HG03159 (cell line): ENCODE measurements at regions not wholly inside any gene's neighbourhood (a gene's known extent, or its start where the extent isn't known, plus 50 kb on each side); places are given as distances from the start of the nearest gene placed in this dataset.

Experiments used
- ATAC-seq: cut with Tn5 transposase; IDR thresholded peaks from one replicate; pipeline ENCODE4 v1.9.1; 2021; ENCODE audit warnings: mild to moderate bottlenecking, moderate library complexity; ENCODE audit not compliant: unreplicated experiment

DNA sequence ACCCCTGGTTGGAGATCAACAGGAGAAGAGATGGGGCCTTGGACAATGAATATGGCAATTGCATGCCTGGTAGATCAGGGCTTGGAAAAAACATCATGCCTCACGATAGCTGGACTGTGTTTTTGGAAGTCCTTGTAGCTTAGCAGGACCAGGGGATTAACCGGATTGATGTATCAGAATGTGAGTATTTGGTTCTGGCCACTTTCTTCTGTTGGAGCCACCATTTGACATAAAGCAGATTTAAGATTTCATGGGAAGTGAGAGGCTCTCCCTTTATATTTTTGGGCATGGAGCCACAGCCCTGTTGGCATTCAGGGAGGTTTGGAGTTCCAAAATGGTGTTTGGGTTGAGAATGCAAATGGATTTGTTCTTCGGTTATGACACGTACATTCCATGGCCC lies 424.7 kb upstream of the MAF start:
- no peak for ATAC-seq

- ATAC-seq = no peak
Measured at GRCh38 chr16:80024443-80024842, 423.9 kb upstream of the MAF start.

- ATAC-seq = no peak
Measured at GRCh38 chr16:80023865-80024264, 423.3 kb upstream of the MAF start.

DNA sequence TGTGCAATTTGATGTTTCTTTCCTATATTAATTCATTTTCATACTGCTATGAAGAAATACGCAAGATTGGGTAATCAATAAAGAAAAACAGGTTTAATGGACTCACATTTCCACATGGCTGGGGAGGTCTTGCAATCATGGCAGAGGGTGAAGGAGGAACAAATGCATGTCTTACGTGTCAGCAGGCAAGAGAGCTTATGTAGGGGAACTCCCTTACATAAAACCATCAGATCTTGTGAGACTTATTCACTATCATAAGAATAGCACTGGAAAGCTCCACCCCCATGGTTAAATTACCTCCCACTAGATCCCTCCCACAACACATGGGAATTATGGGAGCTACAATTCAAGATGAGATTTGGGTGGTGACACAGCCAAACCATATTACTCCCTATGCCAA lies 418.9 kb upstream of the MAF start:
- ATAC-seq = no peak

DNA sequence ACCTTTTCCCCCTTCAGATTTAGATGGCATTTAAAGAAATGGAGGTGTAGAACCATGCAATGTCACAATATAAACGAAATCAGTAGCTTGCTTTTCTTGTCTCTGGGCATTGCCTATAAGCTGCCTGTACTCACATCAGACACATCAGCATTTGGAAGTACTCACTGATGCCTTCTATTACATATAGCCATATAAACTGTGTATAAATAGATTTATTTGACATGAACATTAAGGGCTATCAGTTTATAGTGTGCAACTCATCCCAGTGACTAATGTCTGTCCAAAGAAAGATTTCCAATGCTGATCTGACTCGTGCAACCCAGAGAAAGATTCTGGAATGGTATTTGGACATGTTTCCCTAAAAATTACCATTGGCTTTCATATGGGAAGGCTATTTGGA lies 417.9 kb upstream of the MAF start:
- no peak for ATAC-seq

GRCh38 chr16:80016731-80017326 lies 416.3 kb upstream of the MAF start:
- ATAC-seq = no peak

GRCh38 chr16:80015566-80015965 lies 415.0 kb upstream of the MAF start:
- ATAC-seq = no peak

DNA sequence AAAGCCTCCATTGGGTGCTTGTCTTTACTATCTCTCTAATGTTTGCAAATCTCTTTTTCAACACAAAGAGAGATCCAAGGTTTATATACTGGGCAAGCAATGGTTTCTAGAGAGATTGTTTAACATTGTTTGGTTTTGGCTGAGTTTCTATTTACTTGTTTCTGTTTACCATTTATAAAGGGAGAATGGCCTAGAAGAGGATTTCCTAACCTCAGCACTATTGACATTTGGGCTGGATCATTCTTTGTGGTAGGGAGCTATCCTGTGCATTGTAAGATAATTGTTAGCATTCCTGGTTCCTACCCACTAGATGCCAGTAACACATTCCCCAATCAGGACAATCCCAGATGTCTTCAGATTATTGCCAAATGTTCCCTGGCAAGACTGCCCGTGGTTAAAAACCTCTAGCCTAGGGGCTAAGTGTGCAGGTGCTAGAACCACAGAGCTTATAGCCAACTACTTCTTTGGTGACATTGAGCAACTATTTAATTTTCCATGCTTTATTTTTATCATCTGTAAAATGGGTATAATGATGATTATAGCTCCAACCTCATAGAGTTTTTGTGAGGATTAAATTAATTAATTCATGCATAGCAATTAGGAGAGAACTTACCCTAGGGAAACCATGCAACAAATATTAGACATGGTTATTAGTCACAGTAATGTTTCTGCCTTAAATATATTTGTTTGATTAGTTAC lies 413.9 kb upstream of the MAF start:
- ATAC-seq = no peak

- ATAC-seq = no peak
Measured at GRCh38 chr16:80012586-80012985, 412.0 kb upstream of the MAF start.

DNA sequence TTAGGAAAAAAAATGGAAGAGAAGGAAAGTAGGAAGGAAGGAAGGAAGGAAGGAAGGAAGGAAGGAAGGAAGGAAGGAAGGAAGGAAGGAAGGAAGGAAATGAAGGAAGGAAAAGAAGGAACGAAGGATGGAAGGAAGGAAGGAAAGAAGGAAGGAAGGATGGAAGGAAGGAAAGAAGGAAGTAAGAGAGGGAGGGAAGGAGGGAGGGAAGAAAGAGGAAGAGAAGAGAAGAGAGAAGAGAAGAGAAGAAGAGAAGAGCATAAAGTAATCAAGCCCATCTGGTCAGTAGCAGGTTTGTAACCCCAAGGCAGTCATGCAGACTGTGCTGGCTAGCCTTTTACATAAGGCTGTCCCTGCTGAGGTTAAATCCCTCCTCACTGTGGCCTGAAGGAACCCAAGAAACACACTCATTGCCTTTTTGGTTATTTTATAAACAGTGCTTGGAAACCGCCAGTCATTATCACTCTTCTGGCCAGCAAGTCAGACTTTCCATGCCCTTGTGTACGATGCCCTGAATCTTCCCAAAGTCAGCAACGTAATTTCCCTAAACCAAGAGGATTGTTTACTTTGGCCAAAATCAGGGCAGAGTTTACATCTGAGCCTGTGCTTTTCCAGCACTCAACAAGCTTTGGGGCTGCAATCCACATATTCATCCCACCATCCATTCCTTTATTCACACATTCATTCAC lies 409.6 kb upstream of the MAF start:
- no peak for ATAC-seq

GRCh38 chr16:80008857-80009256 lies 408.3 kb upstream of the MAF start:
- ATAC-seq = no peak

GRCh38 chr16:80007231-80007630 lies 406.7 kb upstream of the MAF start:
- ATAC-seq = no peak

DNA sequence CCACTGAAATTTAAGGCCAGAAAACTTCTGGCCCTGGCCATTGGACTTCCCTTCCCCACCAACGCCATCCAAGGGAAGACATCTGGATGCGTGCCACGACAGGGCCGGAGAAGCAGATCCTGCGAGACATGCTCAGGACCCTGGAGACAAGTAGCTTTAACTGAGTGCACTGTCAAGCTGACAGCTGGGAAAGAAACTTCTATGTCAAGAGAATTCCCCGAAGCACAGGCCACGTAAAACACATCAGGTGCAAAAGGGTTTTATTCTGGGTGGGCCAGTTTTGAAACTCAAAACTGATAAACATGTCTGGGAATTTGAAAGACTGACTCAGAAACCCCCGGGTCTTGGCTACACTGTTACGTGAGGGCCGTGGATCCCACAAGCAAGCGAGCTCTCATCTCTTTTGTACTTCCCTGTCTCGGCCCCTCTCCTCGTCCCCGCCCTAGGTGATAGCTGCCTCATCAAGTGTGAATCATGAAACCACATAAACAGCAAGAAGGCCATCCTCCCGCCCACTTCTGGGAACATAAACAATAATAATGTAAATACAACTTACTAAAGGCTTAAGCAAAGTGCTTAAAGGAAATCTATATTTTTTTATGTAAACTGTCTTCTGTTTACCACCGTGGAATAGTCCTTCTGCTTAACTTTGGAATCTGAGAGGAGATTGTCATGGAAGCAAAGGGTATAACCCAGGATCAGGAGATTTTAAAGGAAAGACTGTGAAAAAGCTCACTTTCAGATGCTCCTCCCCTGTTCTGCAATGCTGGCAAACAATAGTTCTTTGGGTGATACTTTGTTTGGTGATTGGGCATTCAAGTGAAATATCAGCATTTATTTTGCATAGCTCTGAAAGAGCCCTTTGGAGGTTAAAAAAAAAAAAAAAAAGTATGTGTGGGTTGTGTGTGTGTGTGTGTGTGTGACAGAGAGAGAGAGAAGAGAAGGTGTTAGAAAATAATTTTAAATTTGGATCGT lies 406.0 kb upstream of the MAF start:
- ATAC-seq = no peak

- no peak for ATAC-seq
Measured at GRCh38 chr16:80004113-80004512, 403.6 kb upstream of the MAF start.

DNA sequence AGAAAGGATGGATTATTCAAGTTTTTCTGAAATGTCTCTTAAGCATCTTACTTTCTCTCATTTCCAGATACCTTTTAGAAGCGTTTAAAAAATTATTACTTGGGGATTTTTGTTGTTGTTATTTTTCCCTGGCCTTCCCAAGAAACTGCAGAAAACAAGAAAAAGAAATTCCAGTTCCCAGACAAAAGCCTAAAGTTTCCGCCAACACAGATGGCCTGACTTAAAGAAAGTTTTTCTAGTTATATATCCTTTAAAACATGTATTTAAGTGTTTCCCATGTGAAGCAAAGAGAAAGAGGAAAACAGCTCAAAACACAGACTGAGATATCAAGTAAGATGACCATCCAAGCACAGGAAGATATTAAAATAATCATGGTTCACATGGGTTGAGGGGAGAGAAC lies 401.7 kb upstream of the MAF start:
- no peak for ATAC-seq

DNA sequence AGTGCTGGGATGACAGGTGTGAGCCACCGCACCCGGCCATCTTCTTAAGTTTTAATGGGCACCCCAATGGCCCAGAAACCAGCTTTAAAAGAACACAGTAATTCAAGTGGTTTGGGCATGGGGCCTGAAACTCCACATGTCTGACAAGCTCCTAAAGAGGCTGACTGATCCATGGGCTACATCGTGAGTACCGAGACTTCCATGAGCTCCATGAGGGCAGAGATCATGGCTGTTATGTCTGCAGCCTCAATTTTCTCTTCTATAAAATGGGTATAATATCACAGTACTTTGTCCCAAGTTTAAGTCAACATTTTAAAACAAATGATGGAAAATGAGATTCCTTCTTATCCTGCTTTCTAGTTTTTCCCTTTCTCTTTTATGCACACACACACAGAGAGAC lies 397.6 kb upstream of the MAF start:
- ATAC-seq = no peak

DNA sequence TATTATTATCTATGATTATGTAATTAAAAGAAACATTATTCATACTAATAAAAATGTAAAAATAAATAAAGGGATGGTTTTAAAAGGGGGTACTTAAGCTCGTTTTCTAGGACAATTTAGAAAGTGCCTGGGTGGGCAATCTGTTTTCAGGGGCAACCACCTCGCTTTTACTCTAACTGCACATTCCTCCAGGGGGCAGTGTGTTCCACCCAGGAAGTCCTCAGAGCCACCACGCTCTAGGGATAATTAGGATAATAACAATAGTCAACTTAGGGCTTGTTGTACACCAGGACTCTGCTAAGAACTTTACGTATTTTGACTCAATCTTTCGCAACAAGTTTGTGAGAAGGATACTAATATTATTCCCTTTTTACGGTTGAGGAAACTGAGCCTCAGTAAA lies 396.7 kb upstream of the MAF start:
- ATAC-seq = no peak

DNA sequence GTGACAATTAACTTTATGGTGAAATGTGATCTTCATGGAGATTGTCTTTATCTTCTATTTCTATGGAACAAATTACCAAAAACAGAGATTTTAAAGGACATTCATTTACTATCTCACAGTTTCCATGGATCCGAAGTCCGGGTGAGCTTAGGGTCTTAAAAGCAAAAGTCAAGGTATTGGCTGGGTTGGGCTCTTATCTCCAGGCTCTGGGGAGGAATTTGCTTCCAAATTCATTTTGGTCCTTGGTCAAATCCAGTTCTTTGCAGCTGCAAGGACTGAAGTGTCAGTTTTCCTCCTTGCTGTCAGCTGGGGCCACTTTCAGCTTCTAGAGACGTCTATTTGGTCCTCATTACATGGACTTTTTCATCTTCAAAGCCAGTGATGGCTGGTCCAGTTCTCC lies 395.8 kb upstream of the MAF start:
- ATAC-seq = no peak

DNA sequence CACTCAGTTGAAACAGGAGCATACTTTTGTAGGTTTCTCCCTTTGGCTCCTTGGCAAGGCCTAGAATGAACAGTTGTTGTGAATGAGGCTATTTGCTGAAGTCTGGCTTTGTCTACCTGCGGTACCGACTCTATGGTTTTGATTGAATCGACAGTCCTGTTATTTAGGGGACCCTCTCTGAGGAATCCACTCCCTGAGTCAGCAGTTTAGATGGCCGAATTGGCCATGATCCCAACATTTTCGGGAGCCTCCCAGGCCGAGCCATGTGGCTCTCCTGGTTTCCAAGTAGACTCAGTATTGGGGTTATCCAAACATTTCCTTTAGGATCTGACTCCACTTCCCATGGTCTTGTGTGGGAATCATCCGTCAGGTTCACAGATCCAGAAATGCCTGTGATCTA lies 394.8 kb upstream of the MAF start:
- no peak for ATAC-seq

DNA sequence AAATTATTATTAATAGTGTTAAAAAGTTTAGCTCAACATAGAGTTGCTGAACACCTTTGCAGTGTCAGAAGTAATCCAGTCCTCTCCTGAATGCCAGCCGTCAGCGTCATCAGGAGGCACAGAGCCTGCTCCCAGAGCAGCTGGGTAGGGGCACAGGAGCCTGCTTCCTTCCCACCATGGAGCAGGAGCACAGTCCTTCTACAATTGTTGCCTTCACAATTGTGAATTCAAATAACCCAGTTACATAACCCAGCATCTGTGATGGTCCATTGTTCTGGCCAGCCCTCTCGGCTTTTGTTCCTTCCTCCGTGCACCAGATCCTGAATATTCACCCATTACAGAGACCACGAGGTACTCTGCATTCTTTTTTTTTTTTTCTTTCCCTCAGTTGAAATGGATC lies 393.9 kb upstream of the MAF start:
- ATAC-seq = no peak

DNA sequence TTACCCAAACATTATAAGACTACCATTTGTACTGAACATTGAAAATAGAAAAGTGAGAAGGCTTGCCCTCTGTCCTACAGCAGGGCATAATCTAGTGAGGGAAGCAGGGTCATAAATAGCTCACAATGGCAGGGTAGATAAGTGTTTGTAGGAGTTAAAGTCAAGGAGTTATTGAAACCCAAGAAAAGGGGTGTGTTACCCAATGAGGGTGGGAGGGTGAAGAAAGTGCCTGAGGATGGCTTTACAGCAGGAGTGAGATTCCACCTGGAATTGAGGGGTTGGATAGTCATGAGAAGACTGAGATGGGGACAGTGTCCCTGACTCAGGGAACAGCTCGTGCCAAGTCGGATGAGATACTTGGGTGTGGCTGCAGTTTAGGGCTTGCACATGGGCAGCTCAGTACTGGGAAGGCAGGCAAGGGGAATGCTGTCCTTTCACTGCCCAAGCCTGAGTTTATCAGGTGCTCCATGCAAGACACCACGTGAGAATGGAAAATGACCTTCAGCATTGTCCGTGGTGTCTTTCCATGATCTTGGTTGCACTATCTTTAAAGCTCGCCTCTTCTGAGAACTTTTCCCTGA lies 393.2 kb upstream of the MAF start:
- no peak for ATAC-seq
